Activated T-cell treated with anti-CD3 and anti-CD28 coated beads, Interleukin-2, amount 50 U/mL, for 72 hours (primary cell): ENCODE measurements at regions not wholly inside any gene's neighbourhood (a gene's known extent, or its start where the extent isn't known, plus 50 kb on each side); places are given as distances from the start of the nearest gene placed in this dataset.
"Not testable (repeated sequence)": the region's sequence is repeated elsewhere in the genome, so short reads cannot be mapped to it uniquely, and the experiment has no call there.

ENCODE experiments used
- ATAC-seq, 2 donors: fragments of 150-1000 bp; cut with Tn5 transposase; replicated peaks in 1 of 2; 2 replicates each; pipeline ENCODE4 v1.10.0; 2021; ENCODE audit warnings: moderate library complexity in 2 of 2, mild to moderate bottlenecking in 1 of 2
- DNase-seq, 2 donors: peaks; one replicate each; pipeline ENCODE4 v3.0.0; 2021 to 2022; ENCODE audit warnings: mixed read lengths in 1 of 2
- H3K27ac Mint-ChIP-seq: one replicate; pipeline ENCODE4 v1.8.0; 2022; ENCODE audit warnings: mild to moderate bottlenecking, moderate library complexity, mixed read lengths
- H3K27me3 Mint-ChIP-seq: one replicate; pipeline ENCODE4 v1.8.0; 2022; ENCODE audit warnings: low read depth, mixed read lengths
- H3K36me3 Mint-ChIP-seq, 2 donors: one replicate each; pipeline ENCODE4 v1.8.0; 2022; ENCODE audit warnings: mixed read lengths in 2 of 2, mild to moderate bottlenecking in 1 of 2; ENCODE audit not compliant: insufficient read depth in 2 of 2
- H3K4me1 Mint-ChIP-seq: one replicate; pipeline ENCODE4 v1.8.0; 2022; ENCODE audit warnings: low read depth, mixed read lengths
- H3K4me3 Mint-ChIP-seq, 2 donors: one replicate each; pipeline ENCODE4 v1.8.0; 2022; ENCODE audit warnings: mild to moderate bottlenecking in 2 of 2, mixed read lengths in 2 of 2, moderate library complexity in 2 of 2
- H3K9me3 Mint-ChIP-seq, 2 donors: one replicate each; pipeline ENCODE4 v1.8.0; 2022; ENCODE audit warnings: mixed read lengths in 2 of 2

GRCh38 chr2:16061441-16062217, 121.3 kb downstream of the MYCN start:
- no peak for DNase-seq
- Mint-ChIP-seq H3K9me3 (peaks cover 4 to 12% of the 10 kb centered on the region in 2 donors), H3K4me3 (no peak overlapping the region), H3K36me3 (peaks cover 3 to 7% of the 10 kb centered on the region in 2 donors), H3K4me1 (no peaks in the 10 kb centered on the region), H3K27ac (no peak overlapping the region), H3K27me3 (peaks cover 8% of the 10 kb centered on the region)
- no peak for ATAC-seq

DNA sequence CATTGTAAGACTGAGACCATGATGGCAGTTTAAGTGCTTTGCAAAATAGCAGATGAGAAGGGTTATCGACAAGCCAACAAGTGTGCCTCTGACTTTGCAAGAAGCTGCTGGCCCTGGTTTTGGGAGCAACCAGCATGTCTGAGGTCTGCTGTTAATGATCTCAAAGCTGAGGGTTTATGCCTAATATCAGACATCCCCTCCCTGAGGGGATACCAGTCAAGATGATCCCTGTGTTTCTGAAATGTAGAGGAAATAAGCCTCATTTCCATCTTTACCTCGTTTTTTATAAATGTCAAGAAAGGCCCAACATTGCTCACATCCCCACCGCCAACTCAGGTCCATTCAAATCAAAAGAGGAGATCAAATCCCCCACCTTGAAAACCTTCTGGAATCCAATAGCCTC, 120.6 kb downstream of the MYCN start:
- Mint-ChIP-seq H3K9me3 (peaks cover 4 to 12% of the 10 kb centered on the region in 2 donors), H3K4me1 (peaks cover 4% of the 10 kb centered on the region), H3K27me3 (peaks cover 8% of the 10 kb centered on the region), H3K4me3 (no peak overlapping the region), H3K36me3 (peaks cover 3 to 7% of the 10 kb centered on the region in 2 donors), H3K27ac (no peak overlapping the region)
- DNase-seq (no peak), ATAC-seq (no peak)

DNA sequence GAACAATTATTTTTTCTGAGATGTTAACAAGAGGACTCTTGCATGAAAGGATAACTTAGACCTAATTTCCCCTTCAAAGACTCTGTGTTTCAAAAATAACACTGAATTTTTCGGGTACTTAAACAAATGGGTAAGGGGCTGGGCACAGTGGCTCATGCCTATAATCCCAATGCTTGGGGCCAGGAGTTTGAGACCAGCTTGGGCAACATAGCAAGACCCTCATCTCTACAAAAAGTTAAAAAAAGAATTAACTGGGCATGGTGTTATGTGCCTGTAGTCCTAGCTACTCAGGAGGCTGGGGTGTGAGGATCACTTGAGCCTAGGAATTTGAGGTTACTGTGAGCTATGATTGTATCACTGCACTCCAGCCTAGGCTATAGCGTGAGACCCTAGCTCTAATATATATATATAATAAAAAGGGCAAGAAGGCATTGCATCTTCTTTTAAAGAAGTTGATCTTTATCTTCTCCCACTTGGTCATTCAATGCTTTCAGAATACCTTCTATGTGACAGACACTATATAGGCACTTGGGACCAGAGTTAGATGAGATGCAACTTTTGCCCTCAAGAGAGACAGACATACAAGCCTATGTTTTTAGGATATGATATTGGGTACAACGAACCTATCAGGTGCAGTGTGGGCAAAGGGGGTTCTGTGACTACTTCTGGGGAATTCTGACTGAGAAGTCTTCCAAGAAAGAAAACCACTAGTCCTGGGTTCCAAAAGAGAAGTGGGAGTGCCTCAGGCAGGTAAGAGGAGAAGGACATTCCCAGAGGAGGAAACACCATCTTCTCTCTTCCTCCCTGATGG, 120.0 kb downstream of the MYCN start:
- H3K27ac Mint-ChIP-seq, result no peak overlapping the region
- H3K27me3 Mint-ChIP-seq, result peaks cover 8% of the 10 kb centered on the region
- peaks cover 3 to 7% of the 10 kb centered on the region in 2 donors for H3K36me3 Mint-ChIP-seq
- H3K4me3 Mint-ChIP-seq, result no peak overlapping the region
- H3K9me3 Mint-ChIP-seq, result peaks cover 4 to 12% of the 10 kb centered on the region in 2 donors
- no peak for DNase-seq
- ATAC-seq, result no peak
- H3K4me1 Mint-ChIP-seq, result peaks cover 4% of the 10 kb centered on the region

GRCh38 chr2:16059393-16060016, 119.2 kb downstream of the MYCN start:
- H3K4me1 Mint-ChIP-seq, result peaks cover 4% of the 10 kb centered on the region
- H3K27me3 Mint-ChIP-seq, result peaks cover 8% of the 10 kb centered on the region
- no peak overlapping the region for H3K4me3 Mint-ChIP-seq
- H3K27ac Mint-ChIP-seq, result no peak overlapping the region
- ATAC-seq (no peak), DNase-seq (no peak)
- peaks cover 3 to 7% of the 10 kb centered on the region in 2 donors for H3K36me3 Mint-ChIP-seq
- peaks cover 4 to 8% of the 10 kb centered on the region in 2 donors for H3K9me3 Mint-ChIP-seq

DNA sequence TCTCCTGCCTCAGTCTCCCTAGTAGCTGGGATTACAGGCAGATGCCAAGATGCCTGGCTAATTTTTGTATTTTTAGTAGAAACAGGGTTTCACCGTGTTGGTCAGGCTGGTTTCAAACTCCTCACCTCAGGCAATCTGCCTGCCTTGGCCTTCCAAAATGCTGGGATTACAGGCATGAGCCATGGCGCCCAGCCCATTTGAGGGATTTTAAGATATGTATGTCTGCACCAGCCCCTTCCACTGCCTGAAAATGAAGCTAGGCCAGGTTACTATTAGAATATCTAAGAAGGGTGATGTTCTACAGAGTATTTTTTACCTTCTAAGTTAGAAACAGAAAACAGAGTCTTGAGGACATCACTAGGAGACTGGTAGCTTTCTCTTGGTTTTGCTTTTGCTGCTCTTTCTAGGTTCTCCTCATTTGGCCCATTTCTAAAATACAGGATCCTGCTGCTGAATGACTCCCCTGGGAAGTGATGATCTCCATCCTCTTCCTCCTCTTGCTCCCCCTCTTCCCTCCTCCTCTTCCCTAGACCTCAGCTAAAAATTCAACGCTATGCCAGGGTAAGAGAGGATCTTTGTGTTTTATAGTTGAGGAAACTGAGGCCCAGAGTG, 118.5 kb downstream of the MYCN start:
- H3K4me1 Mint-ChIP-seq, result peaks cover 4% of the 10 kb centered on the region
- no peak overlapping the region for H3K4me3 Mint-ChIP-seq
- DNase-seq (no peak), ATAC-seq (no peak)
- H3K36me3 Mint-ChIP-seq, result peaks cover 2 to 4% of the 10 kb centered on the region in 2 donors
- peaks cover 8% of the 10 kb centered on the region for H3K27me3 Mint-ChIP-seq
- H3K9me3 Mint-ChIP-seq, result peaks cover 3 to 4% of the 10 kb centered on the region in 2 donors
- no peak overlapping the region for H3K27ac Mint-ChIP-seq

- H3K27me3 Mint-ChIP-seq, result peaks cover 8% of the 10 kb centered on the region
- DNase-seq (no peak), ATAC-seq (no peak)
- H3K4me3 Mint-ChIP-seq, result no peak overlapping the region
- H3K9me3 Mint-ChIP-seq, result peaks cover 3 to 4% of the 10 kb centered on the region in 2 donors
- H3K36me3 Mint-ChIP-seq, result peaks cover 0 to 4% of the 10 kb centered on the region in 2 donors
- peaks cover 4% of the 10 kb centered on the region for H3K4me1 Mint-ChIP-seq
- no peak overlapping the region for H3K27ac Mint-ChIP-seq
Observed at GRCh38 chr2:16058256-16058655, 117.9 kb downstream of the MYCN start.

DNA sequence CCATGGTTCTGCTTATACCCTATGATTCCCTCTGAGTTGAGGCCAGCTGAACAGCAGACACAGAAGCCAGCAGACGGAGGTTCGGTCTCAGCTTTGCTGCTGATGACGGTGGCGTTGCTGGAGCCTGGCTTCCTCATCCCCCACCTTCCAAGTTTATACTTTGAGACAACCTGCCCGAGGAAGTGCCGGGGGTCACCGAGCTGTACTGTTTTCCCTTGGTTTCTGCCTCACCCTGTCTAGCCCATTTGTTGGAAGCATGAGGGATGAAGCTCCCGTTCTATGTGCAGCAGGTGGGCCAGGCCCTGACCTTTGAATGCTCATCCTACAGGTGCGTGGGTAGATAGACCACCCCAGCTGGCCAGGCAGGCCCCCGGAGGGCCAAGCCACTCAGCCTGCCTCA, 117.3 kb downstream of the MYCN start:
- Mint-ChIP-seq H3K4me3 (no peak overlapping the region), H3K9me3 (peaks cover 3 to 4% of the 10 kb centered on the region in 2 donors), H3K4me1 (peaks cover 4% of the 10 kb centered on the region), H3K36me3 (peaks cover 0 to 3% of the 10 kb centered on the region in 2 donors), H3K27ac (no peak overlapping the region), H3K27me3 (peaks cover 8% of the 10 kb centered on the region)
- no peak for ATAC-seq
- no peak for DNase-seq

DNA sequence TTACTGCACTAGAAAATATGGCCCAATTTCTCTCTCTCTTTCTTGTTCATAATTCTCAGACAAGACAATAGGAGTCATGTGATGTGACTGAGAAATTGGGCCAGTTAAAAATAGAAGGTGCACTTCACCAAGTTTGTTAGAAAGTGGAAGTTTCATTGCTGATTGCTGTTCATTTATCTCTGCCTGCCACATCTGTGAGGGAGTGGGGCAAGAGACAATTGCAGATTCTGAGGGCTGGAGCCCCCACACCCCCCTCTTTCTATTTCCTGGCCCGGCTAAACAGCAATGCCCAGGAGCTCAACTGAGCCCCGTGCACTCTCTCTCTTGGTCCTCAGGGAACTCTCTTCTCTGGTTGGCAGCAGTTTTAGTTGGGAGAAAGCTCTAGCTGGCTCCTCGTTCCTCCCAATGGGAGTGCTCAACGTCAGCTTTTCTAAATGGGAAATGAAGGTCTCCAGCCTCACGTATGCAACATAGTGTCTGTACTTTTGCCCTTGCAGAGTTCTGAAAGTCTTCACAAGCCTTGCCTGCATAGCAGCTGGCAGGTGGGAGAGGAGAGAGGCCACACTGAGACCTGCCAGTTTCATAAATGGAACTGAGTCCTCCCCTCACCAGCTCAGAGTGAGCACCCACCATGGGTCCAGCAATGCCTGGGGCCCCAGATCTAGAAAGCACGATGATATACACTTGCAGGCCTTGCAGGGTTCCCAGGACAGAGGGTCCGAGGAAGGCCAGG, 115.7 kb downstream of the MYCN start:
- no peak for ATAC-seq
- peaks cover 0 to 2% of the 10 kb centered on the region in 2 donors for H3K9me3 Mint-ChIP-seq

GRCh38 chr2:16053437-16054257, 113.3 kb downstream of the MYCN start:
- DNase-seq (no peak), ATAC-seq (no peak)
- peaks cover 0 to 2% of the 10 kb centered on the region in 2 donors for H3K9me3 Mint-ChIP-seq
- H3K27ac Mint-ChIP-seq, result no peak overlapping the region
- H3K27me3 Mint-ChIP-seq, result no peaks in the 10 kb centered on the region
- H3K4me3 Mint-ChIP-seq, result no peak overlapping the region
- no peaks in the 10 kb centered on the region for H3K36me3 Mint-ChIP-seq
- H3K4me1 Mint-ChIP-seq, result peaks cover 4% of the 10 kb centered on the region

More for the DNA sequence above, 115.7 kb downstream of the MYCN start:
- Mint-ChIP-seq H3K27me3 (peaks cover 8% of the 10 kb centered on the region), H3K36me3 (no peaks in the 10 kb centered on the region), H3K4me3 (no peak overlapping the region), H3K4me1 (peaks cover 4% of the 10 kb centered on the region), H3K27ac (no peak overlapping the region)
- DNase-seq, result no peak

- H3K9me3 Mint-ChIP-seq, H3K27ac Mint-ChIP-seq, H3K4me3 Mint-ChIP-seq, H3K27me3 Mint-ChIP-seq, ATAC-seq, H3K4me1 Mint-ChIP-seq, H3K36me3 Mint-ChIP-seq, DNase-seq: not testable (repeated sequence)
Observed at GRCh38 chr2:16052571-16053052, 112.3 kb downstream of the MYCN start.

DNA sequence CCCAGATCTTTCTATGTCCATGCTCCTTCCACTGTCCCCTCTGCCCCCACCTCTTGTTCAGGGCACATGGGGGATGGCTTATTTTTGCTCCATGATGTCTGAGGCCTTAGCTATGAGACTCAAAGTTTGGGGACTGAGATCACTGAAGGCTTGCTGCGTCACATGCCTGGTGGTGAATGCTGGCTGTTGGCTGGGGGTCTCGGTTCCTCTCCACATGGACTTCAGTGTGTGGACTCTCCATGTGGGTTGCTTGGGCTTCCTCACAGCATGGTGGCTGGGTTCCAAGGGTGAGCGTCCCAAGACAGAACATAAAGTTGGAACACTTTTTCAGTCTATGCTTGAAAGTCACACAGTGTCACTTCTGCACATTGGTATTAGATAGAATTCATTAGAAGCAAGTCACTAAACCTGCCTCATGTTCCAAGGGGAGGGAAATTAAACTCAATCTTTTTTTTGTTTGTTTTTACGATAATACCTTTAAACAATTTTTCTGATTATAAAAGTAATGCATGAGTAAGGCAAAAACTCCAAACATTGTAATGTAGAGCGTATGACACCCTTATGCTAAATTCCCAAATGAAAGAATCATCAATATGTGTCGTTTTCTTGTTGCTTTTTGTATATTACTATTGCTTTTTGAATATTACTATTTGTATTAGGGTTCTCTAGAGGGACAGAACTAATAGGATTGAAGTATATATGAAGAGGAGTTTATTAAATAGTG, 111.7 kb downstream of the MYCN start:
- H3K9me3 Mint-ChIP-seq, result peaks cover 0 to 3% of the 10 kb centered on the region in 2 donors
- no peaks in the 10 kb centered on the region for H3K27me3 Mint-ChIP-seq
- H3K36me3 Mint-ChIP-seq, result no peaks in the 10 kb centered on the region
- no peak overlapping the region for H3K27ac Mint-ChIP-seq
- DNase-seq (no peak), ATAC-seq (no peak)
- no peak overlapping the region for H3K4me3 Mint-ChIP-seq
- peaks cover 4% of the 10 kb centered on the region for H3K4me1 Mint-ChIP-seq
